GM12878 (cell line): ENCODE measurements at regions not wholly inside any gene's neighbourhood (a gene's known extent, or its start where the extent isn't known, plus 50 kb on each side); places are given as distances from the start of the nearest gene placed in this dataset.

Experiments
- ATAC-seq: fragments of 200-7000 bp; cut with Tn5 transposase; 3 replicates; pipeline ENCODE4 v1.9.1; 2020; ENCODE audit warnings: mild to moderate bottlenecking, moderate library complexity
- BruUV-seq: library from RNA; stranded (reverse); fragments of 400-500 nt; replicated peaks from 2 replicates; lab custom pipeline; 2021; lab: Mats Ljungman, UMichigan
- CTCF ChIA-PET: fragments of 300-600 bp; sonication (Branson Sonifier 250); formaldehyde crosslinking; extraction: SDS; loops from one replicate; lab custom pipeline; 2021; ENCODE audit warnings: inconsistent platforms; lab: Yijun Ruan, JAX
- POLR2A ChIA-PET: fragments of 350-600 bp; formaldehyde crosslinking; extraction: SDS; loops from one replicate; lab custom pipeline; 2021; ENCODE audit warnings: inconsistent platforms; lab: Charles Lee
- RAD21 ChIA-PET: fragments of 300-600 bp; sonication (Branson Sonifier 250); formaldehyde crosslinking; loops from one replicate; lab custom pipeline; 2023; ENCODE audit warnings: antibody characterized with exemption; ENCODE audit not compliant: unreplicated experiment; lab: Charles Lee
- SMC1A ChIA-PET: fragments of 300-600 bp; sonication (Branson Sonifier 250); formaldehyde crosslinking; loops from one replicate; lab custom pipeline; 2023; ENCODE audit not compliant: unreplicated experiment, uncharacterized antibody; lab: Charles Lee
- DNase-seq: peaks from one replicate; pipeline ENCODE4 v3.0.0-alpha.2; 2011; ENCODE audit warnings: low read depth, low spot score
- FAIRE-seq: peaks from 3 replicates; lab custom pipeline; 2011; peaks lifted over from hg19 to GRCh38; lab: Jason Lieb, UNC
- H2AFZ ChIP-seq: 2 replicates; pipeline ENCODE4 v1.6.0; 2011; ENCODE audit warnings: low read depth, low read length, control low read depth; ENCODE audit not compliant: control insufficient read depth
- H3K27ac ChIP-seq: 2 replicates; pipeline ENCODE4 v1.5.1; 2011; ENCODE audit warnings: control low read depth; ENCODE audit not compliant: control insufficient read depth, insufficient read depth
- H3K27me3 ChIP-seq, 2 experiments: replicated peaks in 1 of 2; 2 replicates each; pipeline versions ENCODE4 v1.6.0 to v1.6.1; 2011; ENCODE audit warnings: low read length in 1 of 2; ENCODE audit not compliant: control insufficient read depth in 2 of 2, insufficient read depth in 2 of 2
- H3K36me3 ChIP-seq, 2 experiments: 2 replicates each; pipeline ENCODE4 v1.5.1; 2011; ENCODE audit warnings: low read length in 1 of 2; ENCODE audit not compliant: control insufficient read depth in 2 of 2, insufficient read depth in 2 of 2
- H3K4me1 ChIP-seq: 2 replicates; pipeline ENCODE4 v1.6.1; 2011; ENCODE audit warnings: mild to moderate bottlenecking, low read length, moderate library complexity, mixed read lengths; ENCODE audit not compliant: control insufficient read depth, insufficient read depth
- H3K4me2 ChIP-seq: 2 replicates; pipeline ENCODE4 v1.6.0; 2011; ENCODE audit warnings: control low read depth; ENCODE audit not compliant: control insufficient read depth, insufficient read depth
- H3K4me3 ChIP-seq: fragments of 200-600 bp; sonication (generic); 2 replicates; pipeline ENCODE4 v1.5.1; 2016
- H3K79me2 ChIP-seq: 2 replicates; pipeline ENCODE4 v1.6.0; 2011; ENCODE audit warnings: low read length; ENCODE audit not compliant: control insufficient read depth, insufficient read depth
- H3K9ac ChIP-seq: 2 replicates; pipeline ENCODE4 v1.8.0; 2011; ENCODE audit warnings: low read length, control low read depth, mixed read lengths; ENCODE audit not compliant: control insufficient read depth, insufficient read depth
- H3K9me3 ChIP-seq: replicated peaks from 3 replicates; pipeline ENCODE4 v1.5.1; 2011; ENCODE audit warnings: mild to moderate bottlenecking, low read length; ENCODE audit not compliant: control insufficient read depth, insufficient read depth
- H4K20me1 ChIP-seq: 2 replicates; pipeline ENCODE4 v1.6.0; 2011; ENCODE audit not compliant: control insufficient read depth, insufficient read depth
- DPF2 ChIP-seq: fragments of 450-650 bp; IDR thresholded peaks from 2 replicates; pipeline ENCODE4 v1.6.1; 2017; ENCODE audit warnings: mild to moderate bottlenecking
- GATAD2B ChIP-seq: fragments of 450-650 bp; conservative IDR thresholded peaks from 2 replicates; pipeline ENCODE4 v1.6.1; 2017; ENCODE audit warnings: low read depth, mild to moderate bottlenecking, moderate library complexity
- IRF3 ChIP-seq: fragments of 450-650 bp; IDR thresholded peaks from 2 replicates; pipeline ENCODE4 v1.6.1; 2014; ENCODE audit warnings: mild to moderate bottlenecking
- MEF2A ChIP-seq: IDR thresholded peaks from 2 replicates; pipeline ENCODE4 v1.6.1; 2011; ENCODE audit warnings: low read depth, mild to moderate bottlenecking, low read length, moderate library complexity; ENCODE audit not compliant: insufficient read depth
- MTA3 ChIP-seq: IDR thresholded peaks from 2 replicates; pipeline ENCODE4 v1.6.1; 2012; ENCODE audit warnings: low read length, inconsistent platforms, borderline replicate concordance
- NRF1 ChIP-seq: conservative IDR thresholded peaks from 2 replicates; pipeline ENCODE4 v1.6.1; 2011; ENCODE audit warnings: mild to moderate bottlenecking, low read depth, low read length, improper control_type of control experiment
- PAX8 ChIP-seq: fragments of 450-650 bp; IDR thresholded peaks from 2 replicates; pipeline ENCODE4 v1.6.1; 2017; ENCODE audit warnings: mild to moderate bottlenecking, moderate library complexity
- PML ChIP-seq: IDR thresholded peaks from 2 replicates; pipeline ENCODE4 v1.6.1; 2012; ENCODE audit warnings: low read length, inconsistent platforms
- POU2F2 ChIP-seq: IDR thresholded peaks from 3 replicates; pipeline ENCODE4 v1.6.1; 2011; ENCODE audit warnings: low read depth, mild to moderate bottlenecking, low read length, borderline replicate concordance
- SPI1 ChIP-seq: IDR thresholded peaks from 2 replicates; pipeline ENCODE4 v1.6.1; 2011; ENCODE audit warnings: low read depth, mild to moderate bottlenecking, low read length, moderate library complexity, borderline replicate concordance; ENCODE audit not compliant: insufficient read depth
- YY1 ChIP-seq: IDR thresholded peaks from 2 replicates; pipeline ENCODE4 v1.6.1; 2011; ENCODE audit warnings: low read depth, mild to moderate bottlenecking, low read length
- ZNF592 ChIP-seq: fragments of 450-650 bp; IDR thresholded peaks from 2 replicates; pipeline ENCODE4 v1.6.1; 2017; ENCODE audit warnings: mild to moderate bottlenecking, moderate library complexity
- ZNF687 ChIP-seq: fragments of 450-650 bp; IDR thresholded peaks from 2 replicates; pipeline ENCODE4 v1.6.1; 2017; ENCODE audit warnings: mild to moderate bottlenecking, moderate library complexity
- WGBS: methylation state at CpG from one replicate; pipeline ENCODE4 v1.1.6; 2016; ENCODE audit warnings: low lambda C conversion rate; ENCODE audit not compliant: insufficient replicate concordance, insufficient coverage; ENCODE audit errors: missing lambda C conversion rate; 5-methylcytosine and 5-hydroxymethylcytosine counted together
- in situ Hi-C: fragments of 300-500 bp; cut with MboI; formaldehyde crosslinking; loops from 9 replicates; pipeline ENCODE4 v1.14.3; 2018; ENCODE audit warnings: mixed read lengths
- intact Hi-C: fragments of 100-400 bp; cut with micrococcal nuclease; formaldehyde crosslinking; loops from one replicate; pipeline ENCODE4 v1.14.2; 2022; ENCODE audit not compliant: unreplicated experiment

- intact Hi-C loops (no loop called here), in situ Hi-C loops (no loop called here)
- WGBS: 89% methylated on average over 5 of the region's 5 CpGs
- Histone ChIP-seq H3K4me3 (no peak overlapping the region), H3K9ac (no peak overlapping the region), H3K27me3 (no peaks in the 10 kb centered on the region; a peak in 1 of 4 replicates), H3K4me1 (peaks cover 12% of the 10 kb centered on the region), H3K79me2 (no peaks in the 10 kb centered on the region), H4K20me1 (no peaks in the 10 kb centered on the region), H3K36me3 (no peaks in the 10 kb centered on the region), H3K9me3 (no peaks in the 10 kb centered on the region; the same call in 2 of the 3 replicates), H3K4me2 (no peak overlapping the region), H2AFZ (no peak overlapping the region), H3K27ac (no peak overlapping the region)
- ChIA-PET RAD21 (no interaction called here), CTCF (no interaction called here), POLR2A (no interaction called here), SMC1A (no interaction called here)
- no peak for TF ChIP-seq MTA3
- no peak for TF ChIP-seq SPI1
- no peak for TF ChIP-seq YY1
- no peak for TF ChIP-seq GATAD2B
- TF ChIP-seq NRF1: no peak
- TF ChIP-seq PML: no peak
- TF ChIP-seq PAX8: no peak
- no peak for TF ChIP-seq POU2F2
- TF ChIP-seq ZNF687: no peak
- no peak for TF ChIP-seq IRF3
- no peak for TF ChIP-seq MEF2A
- TF ChIP-seq ZNF592: no peak
- no peak for TF ChIP-seq DPF2
- no peak for ATAC-seq
- FAIRE-seq: no peak
- DNase-seq: no peak
- no TSS peak for BruUV-seq
Measured at GRCh38 chrX:39909996-39910395, 187.8 kb downstream of the BCOR start.
